Endothelial cell of umbilical vein (primary cell): ENCODE measurements at regions not wholly inside any gene's neighbourhood (a gene's known extent, or its start where the extent isn't known, plus 50 kb on each side); places are given as distances from the start of the nearest gene placed in this dataset.
"Not testable (repeated sequence)": the region's sequence is repeated elsewhere in the genome, so short reads cannot be mapped to it uniquely, and the experiment has no call there.

Source experiments
- BruUV-seq: library from RNA; stranded (reverse); fragments of 400-500 nt; replicated peaks from 2 replicates; lab custom pipeline; 2021; lab: Mats Ljungman, UMichigan
- CTCF ChIA-PET: fragments of 300-600, 350-600 bp; sonication (Branson Sonifier 250); formaldehyde crosslinking; loops from one replicate; lab custom pipeline; 2021; ENCODE audit warnings: antibody characterized with exemption, inconsistent platforms; lab: Charles Lee
- POLR2A ChIA-PET: fragments of 300-600, 350-600 bp; sonication (Branson Sonifier 250); formaldehyde crosslinking; loops from one replicate; lab custom pipeline; 2021; ENCODE audit warnings: antibody characterized with exemption, inconsistent platforms; lab: Charles Lee
- DNase-seq: peaks from one replicate; pipeline ENCODE4 v3.0.0-alpha.2; 2011; ENCODE audit warnings: low read depth, low spot score
- FAIRE-seq: peaks from 2 replicates; lab custom pipeline; 2011; peaks lifted over from hg19 to GRCh38; lab: Jason Lieb, UNC
- H2AFZ ChIP-seq: 2 replicates; pipeline ENCODE4 v1.6.0; 2012; ENCODE audit warnings: low read depth, low read length, control low read depth, inconsistent platforms
- H3K27ac ChIP-seq: 2 replicates; pipeline ENCODE4 v1.5.1; 2011; ENCODE audit warnings: low read depth, mild to moderate bottlenecking, control low read depth, low read length, moderate library complexity; ENCODE audit not compliant: insufficient read depth
- H3K27me3 ChIP-seq, 2 experiments: 2 replicates each; pipeline versions ENCODE4 v1.6.0 to v1.6.1; 2011; ENCODE audit warnings: low read length in 2 of 2, mixed read lengths in 1 of 2; ENCODE audit not compliant: control insufficient read depth in 2 of 2, insufficient read depth in 2 of 2
- H3K36me3 ChIP-seq, 2 experiments: 2 replicates in 1 of 2; 3 replicates in 1 of 2; pipeline ENCODE4 v1.5.1; 2011; ENCODE audit warnings: low read length in 2 of 2, mild to moderate bottlenecking in 1 of 2, moderate library complexity in 1 of 2; ENCODE audit not compliant: control insufficient read depth in 2 of 2, insufficient read depth in 2 of 2; ENCODE audit errors: extremely low read depth in 1 of 2
- H3K4me1 ChIP-seq: 3 replicates; pipeline ENCODE4 v1.5.1; 2011; ENCODE audit warnings: mild to moderate bottlenecking, low read length; ENCODE audit not compliant: control insufficient read depth, insufficient read depth; ENCODE audit errors: extremely low read depth
- H3K4me2 ChIP-seq: 2 replicates; pipeline ENCODE4 v1.6.1; 2011; ENCODE audit warnings: low read length, control low read depth, mixed read lengths; ENCODE audit not compliant: insufficient read depth
- H3K4me3 ChIP-seq, 3 experiments: fragments of 200-600 bp in 1 of 3; sonication (generic), shearing (Covaris generic) in 1 of 3; replicated peaks in 1 of 3; 2 replicates each; pipeline ENCODE4 v1.5.1; 2011 to 2016; ENCODE audit warnings: control low read depth in 3 of 3, low read length in 3 of 3, mild to moderate bottlenecking in 2 of 3, inconsistent platforms in 1 of 3, low read depth in 1 of 3, moderate library complexity in 1 of 3; ENCODE audit not compliant: insufficient read depth in 1 of 3
- H3K79me2 ChIP-seq: 2 replicates; pipeline ENCODE4 v1.6.0; 2012; ENCODE audit warnings: low read length, inconsistent platforms; ENCODE audit not compliant: control insufficient read depth, insufficient read depth
- H3K9ac ChIP-seq: replicated peaks from 2 replicates; pipeline ENCODE3; 2011; ENCODE audit warnings: low read length, control low read depth; ENCODE audit not compliant: insufficient read depth; ENCODE audit errors: extremely low read depth
- H3K9me1 ChIP-seq: replicated peaks from 3 replicates; pipeline ENCODE4 v1.6.0; 2011; ENCODE audit warnings: mild to moderate bottlenecking, low read length; ENCODE audit not compliant: control insufficient read depth, insufficient read depth; ENCODE audit errors: extremely low read depth
- H3K9me3 ChIP-seq: replicated peaks from 2 replicates; pipeline ENCODE4 v1.5.1; 2012; ENCODE audit warnings: low read length, inconsistent platforms; ENCODE audit not compliant: control insufficient read depth, insufficient read depth
- H4K20me1 ChIP-seq: replicated peaks from 2 replicates; pipeline ENCODE3; 2011; ENCODE audit warnings: mild to moderate bottlenecking, low read length; ENCODE audit not compliant: control insufficient read depth, insufficient read depth; ENCODE audit errors: extremely low read depth
- CTCF ChIP-seq, 2 donors: IDR thresholded peaks; 1 replicate in 1 of 2; 2 replicates in 1 of 2; pipeline ENCODE4 v1.5.1; 2011; ENCODE audit warnings: low read length in 2 of 2, mild to moderate bottlenecking in 2 of 2, moderate library complexity in 2 of 2, control low read depth in 1 of 2, inconsistent platforms in 1 of 2, low read depth in 1 of 2; ENCODE audit not compliant: insufficient read depth in 1 of 2; ENCODE audit errors: extremely low read depth in 1 of 2
- EZH2 ChIP-seq: IDR thresholded peaks from 2 replicates; pipeline ENCODE4 v1.6.1; 2012; ENCODE audit warnings: borderline replicate concordance, low read depth, mild to moderate bottlenecking, moderate library complexity, low read length, inconsistent platforms; ENCODE audit not compliant: severe bottlenecking
- FOS ChIP-seq: IDR thresholded peaks from 2 replicates; pipeline ENCODE4 v1.6.1; 2011; ENCODE audit warnings: mild to moderate bottlenecking, low read length, moderate library complexity, borderline replicate concordance; ENCODE audit not compliant: insufficient read depth
- GATA2 ChIP-seq: IDR thresholded peaks from 2 replicates; pipeline ENCODE4 v1.7.0; 2011; ENCODE audit warnings: low read depth, mild to moderate bottlenecking, moderate library complexity, mixed read lengths, low read length; ENCODE audit not compliant: insufficient read length, insufficient read depth
- JUN ChIP-seq: IDR thresholded peaks from 2 replicates; pipeline ENCODE4 v1.6.1; 2011; ENCODE audit warnings: borderline replicate concordance, low read depth; ENCODE audit not compliant: insufficient read length, insufficient read depth
- MAX ChIP-seq: IDR thresholded peaks from 2 replicates; pipeline ENCODE4 v1.6.1; 2011; ENCODE audit not compliant: insufficient read depth, insufficient read length
- MYC ChIP-seq: IDR thresholded peaks from one replicate; pipeline ENCODE4 v1.6.1; 2011; ENCODE audit warnings: mild to moderate bottlenecking, low read depth, low read length
- POLR2A ChIP-seq: IDR thresholded peaks from 2 replicates; pipeline ENCODE4 v1.6.1; 2012; ENCODE audit warnings: low read depth, mild to moderate bottlenecking, control low read depth, low read length
- POLR2AphosphoS5 ChIP-seq: IDR thresholded peaks from 2 replicates; pipeline ENCODE4 v1.6.1; 2012; ENCODE audit warnings: low read depth, mild to moderate bottlenecking, control low read depth, low read length, moderate library complexity; ENCODE audit not compliant: insufficient read depth
- dilution Hi-C: fragments of 300-500 bp; cut with MboI; formaldehyde crosslinking; loops from one replicate; pipeline ENCODE4 v1.15.0; 2019; ENCODE audit warnings: low sequenced_read_pairs; ENCODE audit not compliant: extremely low pct_ligation_motif_present
- intact Hi-C: fragments of 100-400 bp; cut with micrococcal nuclease; formaldehyde crosslinking; loops from one replicate; pipeline ENCODE4 v1.10.0; 2022

- H2AFZ ChIP-seq, H3K27ac ChIP-seq, H3K9me3 ChIP-seq, H3K79me2 ChIP-seq, dilution Hi-C loops, H3K4me3 ChIP-seq, H3K9me1 ChIP-seq, POLR2A ChIA-PET, H3K4me2 ChIP-seq, H3K36me3 ChIP-seq, CTCF ChIA-PET, H4K20me1 ChIP-seq, H3K9ac ChIP-seq, FAIRE-seq, BruUV-seq, H3K4me1 ChIP-seq, DNase-seq, intact Hi-C loops, H3K27me3 ChIP-seq: not testable (repeated sequence)
Measured at GRCh38 chr12:74269355-74269754, 268.3 kb upstream of the ATXN7L3B start.

GRCh38 chr12:74280156-74280655 lies 257.4 kb upstream of the ATXN7L3B start:
- no peaks in the 10 kb centered on the region for H4K20me1 ChIP-seq
- H3K27me3 ChIP-seq = no peaks in the 10 kb centered on the region
- H3K36me3 ChIP-seq = no peaks in the 10 kb centered on the region
- H3K79me2 ChIP-seq = no peaks in the 10 kb centered on the region
- DNase-seq (no peak), FAIRE-seq (no peak)
- no peak overlapping the region for H3K4me3 ChIP-seq
- H3K4me2 ChIP-seq = no peak overlapping the region
- intact Hi-C loops = no loop called here
- no peaks in the 10 kb centered on the region for H3K9me1 ChIP-seq
- TF ChIP-seq POLR2AphosphoS5 (no peak), CTCF (IDR thresholded peaks at IDR 0.05; ENCODE audit: extremely low read depth in 1 of 2, insufficient read depth in 1 of 2, low read depth in 1 of 2, low read length in 2 of 2) (no peak), MYC (no peak), EZH2 (no peak), GATA2 (no peak), FOS (no peak), JUN (no peak), MAX (no peak), POLR2A (no peak)
- H3K9me3 ChIP-seq = peaks cover 3% of the 10 kb centered on the region
- H3K9ac ChIP-seq = no peak overlapping the region
- H3K4me1 ChIP-seq = no peaks in the 10 kb centered on the region
- BruUV-seq = no TSS peak
- dilution Hi-C loops = no loop called here
- no peak overlapping the region for H2AFZ ChIP-seq
- ChIA-PET POLR2A (no interaction called here), CTCF (no interaction called here)
- no peak overlapping the region for H3K27ac ChIP-seq
